ENCODE measurements at regions not wholly inside any gene's neighbourhood (a gene's known extent, or its start where the extent isn't known, plus 50 kb on each side); places are given as distances from the start of the nearest gene placed in this dataset.

- intact Hi-C loops (cut with DNase I, micrococcal nuclease), result no loop called here
- DNase-seq (no peak), ATAC-seq (no peak)
Measured at GRCh38 chr12:75974323-75975187, 57.0 kb downstream of the PHLDA1 start.

GRCh38 chr12:75971253-75971652, 60.3 kb downstream of the PHLDA1 start:
- DNase-seq, result no peak
- no peak for ATAC-seq
- intact Hi-C loops (cut with DNase I, micrococcal nuclease), result no loop called here

GRCh38 chr12:75970310-75970709, 61.3 kb downstream of the PHLDA1 start:
- no peak for ATAC-seq
- intact Hi-C loops (cut with DNase I, micrococcal nuclease), result no loop called here
- no peak for DNase-seq

GRCh38 chr12:75969768-75970167, 61.8 kb downstream of the PHLDA1 start:
- DNase-seq (no peak), ATAC-seq (no peak)
- intact Hi-C loops (cut with DNase I, micrococcal nuclease), result no loop called here

GRCh38 chr12:75965661-75966060, 65.9 kb downstream of the PHLDA1 start:
- ATAC-seq (no peak), DNase-seq (no peak)
- intact Hi-C loops (cut with DNase I, micrococcal nuclease), result no loop called here

- intact Hi-C loops (cut with DNase I, micrococcal nuclease), result no loop called here
- peak; percentile 42 to 59 for DNase-seq
- peak; percentile 86 for ATAC-seq
Measured at GRCh38 chr12:75964150-75964549, 67.4 kb downstream of the PHLDA1 start.

GRCh38 chr12:75961878-75962277, 69.7 kb downstream of the PHLDA1 start:
- no peak for DNase-seq
- intact Hi-C loops (cut with DNase I, micrococcal nuclease), result no loop called here
- peak; percentile 46 for ATAC-seq

GRCh38 chr12:75960954-75961661, 70.5 kb downstream of the PHLDA1 start:
- intact Hi-C loops (cut with DNase I, micrococcal nuclease), result no loop called here
- ATAC-seq (no peak), DNase-seq (no peak)

GRCh38 chr12:75960086-75960910, 71.3 kb downstream of the PHLDA1 start:
- ATAC-seq (peak; percentile 84), DNase-seq (peak; percentile 51 to 67)
- intact Hi-C loops (cut with DNase I, micrococcal nuclease), result no loop called here

GRCh38 chr12:75959506-75959905, 72.1 kb downstream of the PHLDA1 start:
- intact Hi-C loops (cut with DNase I, micrococcal nuclease), result no loop called here
- ATAC-seq, result no peak
- DNase-seq, result no peak

GRCh38 chr12:75959060-75959459, 72.5 kb downstream of the PHLDA1 start:
- DNase-seq (no peak), ATAC-seq (no peak)
- intact Hi-C loops (cut with DNase I, micrococcal nuclease), result no loop called here

GRCh38 chr12:75955251-75955650, 76.3 kb downstream of the PHLDA1 start:
- no peak for ATAC-seq
- no peak for DNase-seq
- intact Hi-C loops (cut with DNase I, micrococcal nuclease), result no loop called here

- DNase-seq (no peak), ATAC-seq (no peak)
- intact Hi-C loops (cut with DNase I, micrococcal nuclease), result no loop called here
Measured at GRCh38 chr12:75954749-75955148, 76.8 kb downstream of the PHLDA1 start.

- DNase-seq, result no peak
- intact Hi-C loops (cut with DNase I, micrococcal nuclease), result no loop called here
Measured at GRCh38 chr12:75954041-75954440, 77.5 kb downstream of the PHLDA1 start.

GRCh38 chr12:75953312-75953906, 78.2 kb downstream of the PHLDA1 start:
- ATAC-seq, result no peak
- intact Hi-C loops (cut with DNase I, micrococcal nuclease), result no loop called here
- no peak for DNase-seq

More at GRCh38 chr12:75954041-75954440, 77.5 kb downstream of the PHLDA1 start:
- ATAC-seq, result no peak

- no peak for DNase-seq
- ATAC-seq, result peak; percentile 98
- intact Hi-C loops (cut with DNase I, micrococcal nuclease), result no loop called here
Measured at GRCh38 chr12:75951399-75952278, 79.9 kb downstream of the PHLDA1 start.

- ATAC-seq (no peak), DNase-seq (no peak)
- intact Hi-C loops (cut with DNase I, micrococcal nuclease), result no loop called here
Measured at GRCh38 chr12:75947156-75947723, 84.3 kb downstream of the PHLDA1 start.

- DNase-seq (no peak), ATAC-seq (no peak)
- intact Hi-C loops (cut with DNase I, micrococcal nuclease), result no loop called here
Measured at GRCh38 chr12:75945581-75945980, 86.0 kb downstream of the PHLDA1 start.
